ENCODE measurements at regions not wholly inside any gene's neighbourhood (a gene's known extent, or its start where the extent isn't known, plus 50 kb on each side); places are given as distances from the start of the nearest gene placed in this dataset.

- no peak for TF ChIP-seq CTCF (IDR thresholded peaks at IDR 0.05)
- no peaks in the 10 kb centered on the region for H3K36me3 ChIP-seq (ENCODE audit: insufficient read depth, low read length)
- peaks cover 3% of the 10 kb centered on the region for H3K4me1 ChIP-seq (ENCODE audit: insufficient read depth, low read length)
- DNase-seq (no peak), ATAC-seq (ENCODE audit: poor library complexity) (no peak)
- H3K4me1 Mint-ChIP-seq (ENCODE audit: low read depth): no peaks in the 10 kb centered on the region
- H3K4me3 Mint-ChIP-seq: no peak overlapping the region
- ChIA-PET POLR2A (no interaction called here), CTCF (no interaction called here)
- no peaks in the 10 kb centered on the region for H3K27me3 ChIP-seq (ENCODE audit: control insufficient read depth in 1 of 2, insufficient read depth in 2 of 2, low read length in 2 of 2)
- H3K27me3 Mint-ChIP-seq: no peaks in the 10 kb centered on the region
- no peaks in the 10 kb centered on the region for H3K36me3 Mint-ChIP-seq (ENCODE audit: low read depth)
- H3K27ac ChIP-seq (ENCODE audit: low read depth in 1 of 2, low read length in 2 of 2): no peak overlapping the region
- no peak overlapping the region for H3K4me3 ChIP-seq (ENCODE audit: low read length)
- no peaks in the 10 kb centered on the region for H3K9me3 ChIP-seq (ENCODE audit: control insufficient read depth in 1 of 2, insufficient read depth in 1 of 2, low read length in 2 of 2)
- intact Hi-C loops (cut with DNase I, micrococcal nuclease): no loop called here
- no peaks in the 10 kb centered on the region for H3K9me3 Mint-ChIP-seq
- no peak overlapping the region for H3K27ac Mint-ChIP-seq
Measured at GRCh38 chr12:19657732-19658130, 218.4 kb downstream of the AEBP2 start.

GRCh38 chr12:19659086-19659485, 219.8 kb downstream of the AEBP2 start:
- no peaks in the 10 kb centered on the region for H3K4me1 Mint-ChIP-seq (ENCODE audit: low read depth)
- intact Hi-C loops (cut with DNase I, micrococcal nuclease): no loop called here
- no peaks in the 10 kb centered on the region for H3K36me3 Mint-ChIP-seq (ENCODE audit: low read depth)

DNA sequence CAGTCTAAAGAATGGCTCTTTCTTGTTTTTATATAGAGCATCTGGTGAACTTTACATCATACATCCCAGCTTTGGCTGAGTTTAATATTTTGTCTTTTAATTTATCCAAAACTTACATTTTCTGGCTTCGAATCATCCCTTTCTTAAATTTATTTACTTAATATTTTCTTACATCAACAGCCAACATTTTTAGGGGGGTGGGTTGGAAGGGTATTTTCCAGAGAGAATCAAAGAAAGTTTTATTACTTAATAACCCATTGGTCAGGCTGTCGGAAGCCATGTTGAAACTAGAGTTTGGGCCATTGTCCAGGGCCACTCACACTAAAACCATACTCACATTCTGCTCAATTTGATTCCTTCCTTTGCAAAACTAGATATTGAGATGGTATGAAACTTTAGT, 220.2 kb downstream of the AEBP2 start:
- Mint-ChIP-seq H3K27ac (no peak overlapping the region), H3K4me3 (no peak overlapping the region), H3K36me3 (ENCODE audit: low read depth) (no peaks in the 10 kb centered on the region), H3K27me3 (no peaks in the 10 kb centered on the region), H3K9me3 (no peaks in the 10 kb centered on the region), H3K4me1 (ENCODE audit: low read depth) (no peaks in the 10 kb centered on the region)
- no peaks in the 10 kb centered on the region for H3K27me3 ChIP-seq (ENCODE audit: control insufficient read depth in 1 of 2, insufficient read depth in 2 of 2, low read length in 2 of 2)
- CTCF ChIA-PET: no interaction called here
- POLR2A ChIA-PET: no interaction called here
- intact Hi-C loops (cut with DNase I, micrococcal nuclease): no loop called here
- DNase-seq: no peak
- H3K4me1 ChIP-seq (ENCODE audit: insufficient read depth, low read length): peaks cover 3% of the 10 kb centered on the region
- no peak overlapping the region for H3K4me3 ChIP-seq (ENCODE audit: low read length)
- no peaks in the 10 kb centered on the region for H3K9me3 ChIP-seq (ENCODE audit: control insufficient read depth in 1 of 2, insufficient read depth in 1 of 2, low read length in 2 of 2)
- TF ChIP-seq CTCF (IDR thresholded peaks at IDR 0.05): no peak
- no peak overlapping the region for H3K27ac ChIP-seq (ENCODE audit: low read depth in 1 of 2, low read length in 2 of 2)
- no peak for ATAC-seq (ENCODE audit: poor library complexity)
- no peaks in the 10 kb centered on the region for H3K36me3 ChIP-seq (ENCODE audit: insufficient read depth, low read length)

More at GRCh38 chr12:19659086-19659485, 219.8 kb downstream of the AEBP2 start:
- no peaks in the 10 kb centered on the region for H3K9me3 ChIP-seq (ENCODE audit: control insufficient read depth in 1 of 2, insufficient read depth in 1 of 2, low read length in 2 of 2)
- H3K27me3 Mint-ChIP-seq: no peaks in the 10 kb centered on the region
- DNase-seq (no peak), ATAC-seq (ENCODE audit: poor library complexity) (no peak)
- ChIA-PET POLR2A (no interaction called here), CTCF (no interaction called here)
- no peaks in the 10 kb centered on the region for H3K36me3 ChIP-seq (ENCODE audit: insufficient read depth, low read length)
- H3K4me3 Mint-ChIP-seq: no peak overlapping the region
- H3K4me1 ChIP-seq (ENCODE audit: insufficient read depth, low read length): peaks cover 3% of the 10 kb centered on the region
- H3K9me3 Mint-ChIP-seq: no peaks in the 10 kb centered on the region
- H3K27ac Mint-ChIP-seq: no peak overlapping the region
- H3K4me3 ChIP-seq (ENCODE audit: low read length): no peak overlapping the region
- no peaks in the 10 kb centered on the region for H3K27me3 ChIP-seq (ENCODE audit: control insufficient read depth in 1 of 2, insufficient read depth in 2 of 2, low read length in 2 of 2)
- no peak for TF ChIP-seq CTCF (IDR thresholded peaks at IDR 0.05)
- H3K27ac ChIP-seq (ENCODE audit: low read depth in 1 of 2, low read length in 2 of 2): no peak overlapping the region

Data from CD4-positive, alpha-beta T cell (primary cell).